Gastroesophageal sphincter (tissue), 3 donors: ENCODE measurements at regions not wholly inside any gene's neighbourhood (a gene's known extent, or its start where the extent isn't known, plus 50 kb on each side); places are given as distances from the start of the nearest gene placed in this dataset.

Source experiments
- CTCF ChIP-seq, 4 experiments: fragments of 200-600 bp in 2 of 4; fragments of 450-650 bp in 2 of 4; sonication (generic) in 1 of 4; IDR thresholded peaks; one replicate each; pipeline ENCODE4 v1.5.1; 2017 to 2019; ENCODE audit warnings: antibody characterized with exemption in 4 of 4, mild to moderate bottlenecking in 2 of 4, moderate library complexity in 2 of 4
- EP300 ChIP-seq: sonication (generic); formaldehyde crosslinking; IDR thresholded peaks from one replicate; pipeline ENCODE4 v1.6.1; 2017; ENCODE audit warnings: antibody characterized with exemption, mild to moderate bottlenecking
- POLR2A ChIP-seq, 2 donors: fragments of 450-650 bp; IDR thresholded peaks; one replicate each; pipeline ENCODE4 v1.6.1; 2017; ENCODE audit warnings: antibody characterized with exemption in 2 of 2, mild to moderate bottlenecking in 2 of 2, moderate library complexity in 1 of 2
- POLR2AphosphoS5 ChIP-seq: sonication (generic); formaldehyde crosslinking; IDR thresholded peaks from one replicate; pipeline ENCODE4 v1.6.1; 2017; ENCODE audit warnings: antibody characterized with exemption

DNA sequence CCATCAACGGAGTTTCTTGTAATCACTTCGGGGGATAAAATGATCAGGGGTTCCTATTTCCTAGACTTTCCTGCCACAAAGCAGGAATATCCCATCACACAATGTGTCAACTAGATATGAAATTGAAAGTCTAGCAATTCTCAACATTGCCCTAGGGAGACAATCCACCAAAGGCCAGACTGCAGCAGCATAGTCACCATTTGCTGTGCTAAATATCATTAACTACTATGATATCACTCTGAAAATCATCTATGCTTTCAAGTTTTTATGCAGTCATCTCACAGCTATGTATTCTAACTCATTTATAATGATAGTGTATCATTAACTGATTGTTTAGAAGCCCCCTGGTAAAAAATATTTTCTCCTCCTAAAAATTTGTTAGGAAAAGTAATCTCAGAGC is 342.6 kb upstream of the CDH6 start:
- TF ChIP-seq CTCF (IDR thresholded peaks at IDR 0.05) (no peak), POLR2A (IDR thresholded peaks at IDR 0.05) (no peak), POLR2AphosphoS5 (no peak), EP300 (no peak)
